ENCODE measurements at regions not wholly inside any gene's neighbourhood (a gene's known extent, or its start where the extent isn't known, plus 50 kb on each side); places are given as distances from the start of the nearest gene placed in this dataset.

DNA sequence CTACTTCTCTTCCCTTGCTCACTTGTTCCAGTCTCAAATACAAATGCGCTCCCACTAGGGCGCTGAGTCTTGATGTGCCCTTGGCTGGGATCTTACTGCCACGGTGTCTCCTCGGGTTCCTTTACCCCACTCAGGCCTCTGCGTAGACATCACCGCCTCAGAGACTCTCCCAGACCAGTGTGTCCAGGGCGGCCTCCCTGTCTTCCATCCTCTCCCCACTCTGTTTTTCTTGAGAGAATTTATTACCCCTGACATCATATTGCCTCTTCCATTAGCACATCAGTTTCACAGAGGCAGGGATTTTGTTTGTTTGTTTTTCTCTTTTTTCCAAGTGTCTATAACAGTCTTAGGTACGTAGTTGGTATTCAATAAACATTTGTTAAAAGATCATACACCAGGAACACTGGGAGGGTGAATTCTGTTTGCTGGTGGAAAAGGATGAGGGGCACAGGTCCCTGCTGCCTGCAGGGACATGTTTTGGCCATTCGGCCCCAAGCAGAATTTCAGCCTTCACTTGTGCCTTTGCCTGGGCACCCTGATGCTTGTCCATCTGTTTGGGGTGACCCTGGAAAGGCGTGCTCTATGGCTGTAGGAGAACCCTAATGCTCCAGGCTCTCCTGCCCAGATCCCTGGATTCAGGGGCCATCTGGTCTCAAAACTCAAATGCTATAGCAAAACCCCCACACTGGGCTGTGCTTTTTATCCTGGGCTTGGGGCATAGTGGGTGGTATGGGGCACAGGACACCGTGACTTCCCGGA is 55.0 kb downstream of the RPL37A start:
- DNase-seq (ENCODE audit: low read depth, low spot score), result no peak
- in situ Hi-C loops (cut with HindIII; ENCODE audit: low pct_unique_long_range_greater_than_20kb, low sequenced_read_pairs), result no loop called here

DNA sequence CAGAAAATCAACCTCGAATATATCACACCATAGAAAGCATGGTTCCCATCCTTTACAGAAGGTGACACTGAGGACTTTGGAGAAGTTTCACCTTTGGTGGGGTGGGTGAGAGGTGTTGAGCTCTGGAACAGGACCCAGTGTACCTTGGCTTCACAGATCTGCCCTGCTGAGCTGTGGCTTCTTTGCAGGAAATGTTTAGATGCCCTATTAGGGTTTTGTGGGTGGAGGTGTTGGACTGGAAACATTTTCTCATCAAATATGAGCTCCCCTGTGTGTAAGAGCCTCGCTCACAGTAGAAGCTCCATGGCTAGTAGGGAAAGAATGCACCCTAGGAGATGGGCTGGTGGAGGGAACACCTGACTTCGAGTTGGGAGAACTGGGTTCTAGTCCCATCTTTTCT is 55.6 kb downstream of the RPL37A start:
- DNase-seq (ENCODE audit: low read depth, low spot score), result no peak
- in situ Hi-C loops (cut with HindIII; ENCODE audit: low pct_unique_long_range_greater_than_20kb, low sequenced_read_pairs), result no loop called here

DNA sequence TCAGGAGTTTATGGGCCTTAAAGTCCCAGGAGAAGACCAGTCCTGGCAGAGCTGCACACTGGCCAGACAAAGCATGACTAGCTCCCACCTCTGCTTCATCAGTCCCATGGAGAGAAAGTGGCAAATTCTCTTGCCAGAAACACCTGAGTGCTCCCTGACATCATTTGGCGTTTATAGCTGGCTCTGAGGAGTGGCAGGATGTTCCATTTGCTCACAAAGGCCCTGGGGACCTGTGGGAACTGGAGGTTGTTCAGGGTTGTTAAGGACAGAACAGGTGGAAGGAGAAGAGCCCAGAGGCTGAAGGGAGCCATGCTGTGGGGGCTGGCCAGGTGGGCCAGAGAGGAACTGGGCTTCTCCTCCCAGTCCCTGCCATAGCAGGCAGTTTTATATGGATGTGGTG is 56.1 kb downstream of the RPL37A start:
- DNase-seq (ENCODE audit: low read depth, low spot score), result no peak
- in situ Hi-C loops (cut with HindIII; ENCODE audit: low pct_unique_long_range_greater_than_20kb, low sequenced_read_pairs), result no loop called here

- peak; percentile 67 for DNase-seq (ENCODE audit: low read depth, low spot score)
Measured at GRCh38 chr2:216555274-216555673, 56.6 kb downstream of the RPL37A start.

GRCh38 chr2:216556202-216556601 is 57.6 kb downstream of the RPL37A start:
- DNase-seq (ENCODE audit: low read depth, low spot score), result no peak
- in situ Hi-C loops (cut with HindIII; ENCODE audit: low pct_unique_long_range_greater_than_20kb, low sequenced_read_pairs), result no loop called here

More at GRCh38 chr2:216555274-216555673, 56.6 kb downstream of the RPL37A start:
- in situ Hi-C loops (cut with HindIII; ENCODE audit: low pct_unique_long_range_greater_than_20kb, low sequenced_read_pairs), result no loop called here

DNA sequence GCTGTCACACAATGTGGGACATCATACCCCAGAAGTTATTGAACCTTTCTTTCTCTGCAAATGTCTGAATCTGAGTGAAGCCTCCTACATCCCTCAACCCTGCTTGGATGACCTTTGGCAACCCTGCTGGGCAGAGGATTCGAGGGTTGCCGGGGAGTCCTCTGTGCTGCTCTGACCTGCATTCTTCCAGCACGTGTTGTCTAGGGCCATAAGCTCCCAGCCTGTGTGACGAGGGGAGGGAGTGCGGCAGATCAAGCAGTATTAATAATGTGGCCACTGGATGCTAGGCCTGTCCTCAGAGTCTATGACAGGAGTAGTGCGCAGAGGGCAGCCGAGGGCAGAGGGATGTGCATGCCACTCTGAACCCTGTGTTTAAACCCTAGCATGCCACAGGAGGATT is 58.8 kb downstream of the RPL37A start:
- in situ Hi-C loops (cut with HindIII; ENCODE audit: low pct_unique_long_range_greater_than_20kb, low sequenced_read_pairs), result no loop called here
- DNase-seq (ENCODE audit: low read depth, low spot score), result no peak

DNA sequence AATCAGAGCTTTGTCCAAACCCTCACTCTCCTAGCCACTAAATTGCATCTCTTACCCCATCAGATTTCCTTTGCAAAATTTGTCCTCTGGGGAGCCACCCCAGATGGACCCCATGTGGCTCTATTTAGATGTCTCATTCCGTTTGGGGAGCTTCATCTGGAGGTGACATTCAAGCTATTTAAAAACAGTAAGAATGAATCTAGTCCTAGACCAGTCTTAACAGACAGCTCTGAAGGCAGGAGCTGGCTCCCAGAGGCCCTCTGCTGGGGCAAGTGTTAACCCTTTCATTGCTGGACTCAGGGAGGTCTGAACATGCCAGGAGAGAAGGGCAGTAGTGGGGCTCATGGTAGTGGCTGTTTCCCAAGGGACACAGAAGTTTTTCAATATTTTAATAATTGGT is 59.2 kb downstream of the RPL37A start:
- no peak for DNase-seq (ENCODE audit: low read depth, low spot score)
- in situ Hi-C loops (cut with HindIII; ENCODE audit: low pct_unique_long_range_greater_than_20kb, low sequenced_read_pairs), result no loop called here

DNA sequence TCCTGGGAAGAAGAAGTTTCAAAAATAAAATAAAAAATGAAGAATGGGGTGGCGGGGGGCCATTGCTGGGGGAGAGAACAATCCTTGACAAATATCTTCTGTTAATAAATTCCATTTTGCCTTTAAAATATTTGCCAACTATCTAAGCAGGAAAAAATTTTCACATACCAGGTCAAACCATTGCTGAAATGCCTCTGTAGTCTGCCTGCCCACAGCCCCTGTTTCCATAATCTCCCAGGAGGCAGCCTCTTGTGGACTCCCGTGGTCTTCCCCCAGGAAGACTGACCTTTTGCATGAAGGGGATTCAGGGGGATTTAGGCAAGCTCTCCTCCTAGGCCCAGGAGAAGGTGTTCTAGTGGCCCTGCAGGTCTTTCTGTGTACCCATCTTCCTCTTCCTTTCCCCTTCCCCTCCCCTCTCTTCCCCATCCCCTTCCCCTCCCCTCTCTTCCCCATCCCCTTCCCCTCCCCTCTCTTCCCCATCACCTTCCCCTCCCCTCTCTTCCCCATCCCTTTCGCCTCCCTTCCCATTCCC is 61.0 kb downstream of the RPL37A start:
- in situ Hi-C loops (cut with HindIII; ENCODE audit: low pct_unique_long_range_greater_than_20kb, low sequenced_read_pairs), result no loop called here
- DNase-seq (ENCODE audit: low read depth, low spot score), result no peak

DNA sequence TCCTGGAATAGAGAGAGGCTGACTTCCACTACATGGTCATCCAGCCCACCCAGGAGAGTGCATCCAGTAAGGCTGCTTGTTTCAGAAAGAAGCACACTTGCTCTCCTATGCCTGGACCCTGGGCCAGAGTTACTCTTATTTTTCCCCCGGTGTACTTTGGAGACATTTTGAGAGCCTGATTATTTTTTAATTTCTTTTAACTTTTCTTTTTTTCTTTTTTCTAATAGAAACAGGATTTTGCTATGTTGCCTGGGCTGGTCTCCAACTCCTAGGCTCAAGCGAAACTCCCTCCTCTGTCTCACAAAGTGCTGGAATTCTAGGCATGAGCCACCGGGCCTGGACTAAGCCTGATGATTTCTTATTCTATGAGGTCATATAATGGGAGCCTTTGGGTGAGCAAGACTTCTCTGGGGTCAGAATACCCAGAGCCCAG is 62.2 kb downstream of the RPL37A start:
- DNase-seq (ENCODE audit: low read depth, low spot score), result no peak
- in situ Hi-C loops (cut with HindIII; ENCODE audit: low pct_unique_long_range_greater_than_20kb, low sequenced_read_pairs), result no loop called here

GRCh38 chr2:216562696-216563435 is 64.2 kb downstream of the RPL37A start:
- no peak for DNase-seq (ENCODE audit: low read depth, low spot score)
- in situ Hi-C loops (cut with HindIII; ENCODE audit: low pct_unique_long_range_greater_than_20kb, low sequenced_read_pairs), result no loop called here

DNA sequence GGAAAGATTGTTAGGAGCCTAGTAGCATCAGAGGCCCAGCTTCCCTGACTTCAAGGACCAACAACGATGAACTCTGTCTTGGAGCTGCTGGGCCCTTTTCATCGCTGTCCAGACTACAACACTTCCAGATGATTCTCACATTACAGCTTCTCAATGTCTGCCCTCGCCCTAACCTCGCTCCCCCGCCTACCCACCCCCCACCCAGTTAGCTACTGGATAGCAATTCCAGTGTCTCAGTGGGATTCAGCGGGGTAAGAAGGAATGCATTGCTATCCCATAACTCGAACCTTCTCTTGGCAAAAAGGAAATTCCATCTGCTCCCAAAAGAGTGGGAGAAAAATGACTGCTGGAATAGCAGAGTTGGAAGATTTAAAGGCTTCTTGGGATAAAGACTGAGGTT is 65.0 kb downstream of the RPL37A start:
- in situ Hi-C loops (cut with HindIII; ENCODE audit: low pct_unique_long_range_greater_than_20kb, low sequenced_read_pairs), result no loop called here
- DNase-seq (ENCODE audit: low read depth, low spot score), result no peak

DNA sequence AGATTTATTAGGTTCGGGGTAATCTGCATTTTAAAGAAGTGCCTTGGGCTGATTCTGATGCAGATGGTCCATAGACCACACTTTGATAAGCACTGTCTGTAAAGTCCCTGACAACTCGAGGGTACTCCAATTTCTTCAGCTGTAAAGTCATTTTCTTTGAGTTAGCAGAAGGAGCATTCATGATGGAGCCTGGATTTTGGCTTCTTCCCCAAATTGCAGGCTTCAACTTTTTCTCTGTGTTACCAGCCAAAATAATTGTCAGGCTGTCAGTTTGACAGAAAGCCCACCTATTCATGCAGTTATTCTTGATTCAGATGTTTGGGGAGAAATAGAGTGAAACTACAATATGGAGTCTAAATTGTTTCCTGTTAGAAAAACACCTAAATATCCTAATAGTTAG is 66.0 kb downstream of the RPL37A start:
- DNase-seq (ENCODE audit: low read depth, low spot score), result no peak
- in situ Hi-C loops (cut with HindIII; ENCODE audit: low pct_unique_long_range_greater_than_20kb, low sequenced_read_pairs), result no loop called here

DNA sequence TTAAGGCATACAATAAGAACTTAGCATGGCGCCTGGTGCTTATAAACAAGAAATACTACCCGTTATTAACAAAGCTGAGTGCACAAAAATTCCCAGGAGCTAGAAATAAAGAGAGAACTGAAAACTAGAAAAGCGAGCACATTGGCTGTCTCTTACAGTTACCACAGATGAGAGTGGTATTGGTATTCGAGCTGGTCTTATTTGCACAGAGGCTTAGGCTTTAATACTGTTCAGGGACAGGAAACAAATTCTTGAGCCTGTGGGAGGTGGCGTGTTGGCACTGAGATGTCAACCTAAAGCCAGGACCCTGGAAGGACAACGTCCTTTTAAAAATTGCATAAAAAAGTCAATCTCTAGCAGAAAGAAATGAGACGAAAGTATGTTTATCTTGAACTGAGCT is 67.3 kb upstream of the IGFBP2 start:
- DNase-seq (ENCODE audit: low read depth, low spot score), result no peak
- in situ Hi-C loops (cut with HindIII; ENCODE audit: low pct_unique_long_range_greater_than_20kb, low sequenced_read_pairs), result no loop called here

- DNase-seq (ENCODE audit: low read depth, low spot score), result no peak
- in situ Hi-C loops (cut with HindIII; ENCODE audit: low pct_unique_long_range_greater_than_20kb, low sequenced_read_pairs), result no loop called here
Measured at GRCh38 chr2:216568576-216568975, 64.6 kb upstream of the IGFBP2 start.

GRCh38 chr2:216569765-216570164 is 63.5 kb upstream of the IGFBP2 start:
- in situ Hi-C loops (cut with HindIII; ENCODE audit: low pct_unique_long_range_greater_than_20kb, low sequenced_read_pairs), result no loop called here
- DNase-seq (ENCODE audit: low read depth, low spot score), result no peak

DNA sequence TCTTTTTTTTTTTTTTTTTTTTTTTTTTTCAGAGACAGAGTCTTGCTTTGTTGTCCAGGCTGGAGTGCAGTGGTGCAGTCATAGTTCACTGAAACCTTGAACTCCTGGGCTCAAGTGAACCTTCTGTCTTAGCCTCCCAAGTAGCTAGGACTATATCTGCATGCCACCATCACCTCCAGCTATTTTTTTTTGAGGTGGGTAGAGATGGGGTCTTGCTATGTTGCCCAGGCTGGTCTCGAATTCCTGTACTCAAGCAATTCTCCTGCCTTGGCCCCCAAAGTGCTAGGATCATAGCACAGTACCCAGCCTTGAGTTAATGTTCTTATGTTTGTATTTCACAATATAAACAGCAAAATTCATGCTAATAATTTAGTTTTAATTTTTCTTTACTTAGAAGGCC is 62.9 kb upstream of the IGFBP2 start:
- DNase-seq (ENCODE audit: low read depth, low spot score), result no peak
- in situ Hi-C loops (cut with HindIII; ENCODE audit: low pct_unique_long_range_greater_than_20kb, low sequenced_read_pairs), result no loop called here

DNA sequence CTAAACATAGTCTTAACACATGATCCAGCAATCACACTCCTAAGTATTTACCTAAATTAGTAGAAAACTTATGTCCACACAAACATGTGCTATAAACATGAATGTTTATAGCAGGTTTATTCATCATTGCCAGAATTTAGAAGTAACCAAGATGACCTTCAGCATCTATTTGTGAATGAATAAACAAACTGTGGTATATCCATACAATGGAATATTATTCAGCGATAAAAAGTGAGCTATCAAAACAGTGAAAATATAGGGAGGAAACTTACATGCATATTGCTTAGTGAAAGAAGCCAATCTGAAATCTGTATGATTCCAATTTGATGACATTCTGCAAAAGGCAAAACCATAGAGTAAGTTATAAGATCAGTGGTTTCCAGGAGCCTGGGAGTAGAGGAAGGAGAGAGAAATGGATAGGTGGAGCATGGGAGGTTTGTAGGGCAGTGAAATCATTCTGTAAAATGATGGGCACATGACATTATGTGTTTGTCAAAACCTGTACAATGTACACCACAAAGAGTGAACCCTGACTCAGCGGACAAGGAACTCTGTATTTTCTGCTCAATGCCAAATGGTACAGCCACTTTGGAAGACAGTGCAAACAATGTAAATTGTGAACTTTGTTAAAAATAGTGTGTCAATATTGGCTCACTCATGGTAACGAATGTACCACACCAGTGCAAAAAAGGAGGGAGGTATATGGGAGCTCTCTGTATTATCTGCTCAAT is 61.9 kb upstream of the IGFBP2 start:
- in situ Hi-C loops (cut with HindIII; ENCODE audit: low pct_unique_long_range_greater_than_20kb, low sequenced_read_pairs), result no loop called here
- no peak for DNase-seq (ENCODE audit: low read depth, low spot score)

DNA sequence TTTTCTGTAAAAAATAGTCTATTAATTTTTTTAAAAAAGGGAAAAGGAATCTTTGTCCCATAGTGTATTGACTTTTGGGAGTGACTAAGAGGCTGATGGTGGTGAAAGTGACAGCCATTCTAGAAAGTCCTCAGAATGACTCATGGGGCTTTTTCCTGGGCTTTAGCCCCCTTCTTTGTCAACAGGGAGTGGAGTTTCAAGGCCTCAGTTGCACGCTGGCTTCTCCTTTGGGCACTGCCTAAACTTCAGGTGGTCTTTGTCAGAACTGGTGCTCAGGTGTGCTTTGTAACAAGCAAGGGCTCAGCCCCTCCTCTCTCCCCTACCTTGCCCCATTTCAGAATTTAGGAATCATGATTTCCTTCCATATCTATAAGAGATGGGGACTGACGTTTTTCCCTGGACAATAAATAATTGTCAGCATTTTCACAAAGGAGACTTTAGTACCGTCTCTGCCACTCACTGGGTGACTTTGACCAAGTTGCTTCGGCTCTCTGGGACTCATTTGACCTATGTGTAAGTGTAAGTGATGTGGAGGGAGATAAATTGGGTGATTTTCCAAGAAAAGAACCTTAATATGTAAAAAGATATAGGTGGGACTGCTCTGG is 61.2 kb upstream of the IGFBP2 start:
- in situ Hi-C loops (cut with HindIII; ENCODE audit: low pct_unique_long_range_greater_than_20kb, low sequenced_read_pairs), result no loop called here
- no peak for DNase-seq (ENCODE audit: low read depth, low spot score)

Data from SK-MEL-5 (cell line).